Smooth muscle cell (in vitro differentiated cells): ENCODE measurements at regions not wholly inside any gene's neighbourhood (a gene's known extent, or its start where the extent isn't known, plus 50 kb on each side); places are given as distances from the start of the nearest gene placed in this dataset.

Experiments used
- DNase-seq: peaks from one replicate; lab custom pipeline; 2025; ENCODE audit not compliant: unreplicated experiment; lab: John Stamatoyannopoulos, UW
- H2AFZ ChIP-seq: fragments of 200-600 bp; sonication (generic); 2 replicates; pipeline ENCODE4 v1.6.0; 2016; ENCODE audit warnings: antibody characterized with exemption, low read depth, mild to moderate bottlenecking
- H3F3A ChIP-seq: fragments of 200-600 bp; sonication (generic); 2 replicates; pipeline ENCODE4 v1.6.0; 2017; ENCODE audit warnings: antibody characterized with exemption, low read depth
- H3K27ac ChIP-seq: fragments of 200-600 bp; sonication (generic); 2 replicates; pipeline ENCODE4 v1.5.1; 2016; ENCODE audit warnings: low read depth, mild to moderate bottlenecking
- H3K27me3 ChIP-seq: fragments of 200-600 bp; sonication (generic); 2 replicates; pipeline ENCODE4 v1.6.1; 2016; ENCODE audit warnings: low read depth, mild to moderate bottlenecking
- H3K36me3 ChIP-seq: fragments of 200-600 bp; sonication (generic); 2 replicates; pipeline ENCODE4 v1.5.1; 2016; ENCODE audit warnings: low read depth
- H3K4me1 ChIP-seq: fragments of 200-600 bp; sonication (generic); 2 replicates; pipeline ENCODE4 v1.5.1; 2016; ENCODE audit warnings: low read depth
- H3K4me2 ChIP-seq: fragments of 200-600 bp; sonication (generic); 2 replicates; pipeline ENCODE4 v1.6.0; 2016; ENCODE audit warnings: mild to moderate bottlenecking
- H3K4me3 ChIP-seq: fragments of 200-600 bp; sonication (generic); 2 replicates; pipeline ENCODE4 v1.5.1; 2016; ENCODE audit warnings: mild to moderate bottlenecking
- H3K79me2 ChIP-seq: fragments of 200-600 bp; sonication (generic); 2 replicates; pipeline ENCODE4 v1.6.0; 2016; ENCODE audit warnings: low read depth, mild to moderate bottlenecking
- H3K9ac ChIP-seq: fragments of 200-600 bp; sonication (generic); 2 replicates; pipeline ENCODE4 v1.6.0; 2016; ENCODE audit warnings: low read depth
- H3K9me3 ChIP-seq: fragments of 200-600 bp; sonication (generic); replicated peaks from 2 replicates; pipeline ENCODE4 v1.5.1; 2016; ENCODE audit warnings: low read depth
- H4K20me1 ChIP-seq: fragments of 200-600 bp; sonication (generic); 2 replicates; pipeline ENCODE4 v1.6.0; 2016; ENCODE audit warnings: low read depth
- WGBS: methylation state at CpG from one replicate; pipeline ENCODE4 v1.1.7; 2016; ENCODE audit warnings: low lambda C conversion rate; 5-methylcytosine and 5-hydroxymethylcytosine counted together
- TF ChIP-seq, protein P1 (sequence below): fragments of 200-600 bp; sonication (generic); IDR thresholded peaks from 2 replicates; pipeline ENCODE4 v1.5.1; 2017; ENCODE audit warnings: borderline replicate concordance, mild to moderate bottlenecking, antibody characterized with exemption; ENCODE audit not compliant: insufficient read depth, poor library complexity, severe bottlenecking

DNA sequence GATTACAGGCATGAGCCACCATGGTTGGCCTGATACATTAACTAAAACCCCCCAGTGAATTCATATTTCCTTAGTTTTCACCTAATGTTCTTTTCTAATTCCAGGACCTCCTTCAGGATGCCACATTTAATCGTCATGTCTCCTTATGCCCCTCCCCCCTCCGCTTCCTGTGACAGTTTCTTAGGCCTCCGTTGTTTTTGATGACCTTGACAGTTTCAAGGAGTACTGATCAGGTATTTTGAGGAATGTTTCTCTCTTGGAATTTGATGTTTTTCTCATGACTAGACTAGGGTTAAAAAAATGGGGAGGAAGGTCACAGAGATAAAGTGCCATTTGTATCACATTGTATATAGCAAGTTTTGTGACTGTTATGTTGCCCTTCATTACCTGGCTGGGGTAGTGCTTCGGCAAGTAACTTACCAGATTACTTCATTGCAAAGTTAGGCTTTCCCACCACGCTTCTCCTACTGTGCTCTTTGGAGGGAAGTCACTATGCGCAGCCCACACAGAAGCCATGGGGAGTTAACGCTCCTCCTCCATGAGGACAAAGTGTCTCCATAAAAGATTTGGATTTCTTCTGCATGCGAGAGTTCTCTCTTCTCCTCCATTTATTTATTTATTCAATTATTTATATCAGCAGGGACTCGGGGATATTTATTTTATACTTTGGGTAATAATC, 99.5 kb downstream of the NCR2 start:
- TF ChIP-seq, protein P1, sequence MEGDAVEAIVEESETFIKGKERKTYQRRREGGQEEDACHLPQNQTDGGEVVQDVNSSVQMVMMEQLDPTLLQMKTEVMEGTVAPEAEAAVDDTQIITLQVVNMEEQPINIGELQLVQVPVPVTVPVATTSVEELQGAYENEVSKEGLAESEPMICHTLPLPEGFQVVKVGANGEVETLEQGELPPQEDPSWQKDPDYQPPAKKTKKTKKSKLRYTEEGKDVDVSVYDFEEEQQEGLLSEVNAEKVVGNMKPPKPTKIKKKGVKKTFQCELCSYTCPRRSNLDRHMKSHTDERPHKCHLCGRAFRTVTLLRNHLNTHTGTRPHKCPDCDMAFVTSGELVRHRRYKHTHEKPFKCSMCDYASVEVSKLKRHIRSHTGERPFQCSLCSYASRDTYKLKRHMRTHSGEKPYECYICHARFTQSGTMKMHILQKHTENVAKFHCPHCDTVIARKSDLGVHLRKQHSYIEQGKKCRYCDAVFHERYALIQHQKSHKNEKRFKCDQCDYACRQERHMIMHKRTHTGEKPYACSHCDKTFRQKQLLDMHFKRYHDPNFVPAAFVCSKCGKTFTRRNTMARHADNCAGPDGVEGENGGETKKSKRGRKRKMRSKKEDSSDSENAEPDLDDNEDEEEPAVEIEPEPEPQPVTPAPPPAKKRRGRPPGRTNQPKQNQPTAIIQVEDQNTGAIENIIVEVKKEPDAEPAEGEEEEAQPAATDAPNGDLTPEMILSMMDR = no peak
- Histone ChIP-seq H4K20me1 (no peaks in the 10 kb centered on the region), H2AFZ (no peak overlapping the region), H3K36me3 (no peaks in the 10 kb centered on the region), H3K4me1 (no peaks in the 10 kb centered on the region), H3K4me2 (no peak overlapping the region), H3K79me2 (no peaks in the 10 kb centered on the region), H3K9ac (no peak overlapping the region), H3K9me3 (no peaks in the 10 kb centered on the region), H3F3A (no peaks in the 10 kb centered on the region), H3K4me3 (no peak overlapping the region), H3K27ac (no peak overlapping the region), H3K27me3 (no peaks in the 10 kb centered on the region)
- 79% methylated on average over 9 of the region's 9 CpGs for WGBS
- DNase-seq = no peak

DNA sequence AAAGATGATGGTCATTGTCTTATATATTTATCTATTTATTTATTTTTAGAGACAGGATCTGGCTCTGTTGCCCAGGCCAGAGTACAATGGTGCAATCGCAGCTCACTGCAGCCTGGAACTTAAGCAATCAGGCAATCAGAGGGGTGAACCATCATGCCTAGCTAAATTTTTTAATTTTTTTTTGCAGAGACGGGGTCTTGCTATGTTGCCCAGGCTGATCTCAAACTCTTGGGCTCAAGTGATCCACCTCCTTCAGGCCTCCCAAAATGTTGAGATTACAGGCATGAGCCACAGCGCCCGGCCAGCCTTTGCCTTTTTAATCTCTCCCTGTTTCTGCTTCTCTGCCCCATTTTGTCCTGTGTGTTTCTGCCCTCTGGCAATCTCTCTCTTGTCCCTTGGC, 102.2 kb downstream of the NCR2 start:
- peaks cover 15% of the 10 kb centered on the region for H3K4me1 ChIP-seq
- no peak overlapping the region for H3K4me3 ChIP-seq
- H3K27ac ChIP-seq = no peak overlapping the region
- H3K79me2 ChIP-seq = no peaks in the 10 kb centered on the region
- H3K36me3 ChIP-seq = no peaks in the 10 kb centered on the region
- H3K9me3 ChIP-seq = no peaks in the 10 kb centered on the region
- H3F3A ChIP-seq = no peaks in the 10 kb centered on the region
- H2AFZ ChIP-seq = no peak overlapping the region
- no peaks in the 10 kb centered on the region for H4K20me1 ChIP-seq
- TF ChIP-seq, protein P1 = no peak
- H3K27me3 ChIP-seq = no peaks in the 10 kb centered on the region
- 95% methylated on average over 4 of the region's 4 CpGs for WGBS
- H3K4me2 ChIP-seq = no peak overlapping the region
- DNase-seq = no peak
- no peak overlapping the region for H3K9ac ChIP-seq

DNA sequence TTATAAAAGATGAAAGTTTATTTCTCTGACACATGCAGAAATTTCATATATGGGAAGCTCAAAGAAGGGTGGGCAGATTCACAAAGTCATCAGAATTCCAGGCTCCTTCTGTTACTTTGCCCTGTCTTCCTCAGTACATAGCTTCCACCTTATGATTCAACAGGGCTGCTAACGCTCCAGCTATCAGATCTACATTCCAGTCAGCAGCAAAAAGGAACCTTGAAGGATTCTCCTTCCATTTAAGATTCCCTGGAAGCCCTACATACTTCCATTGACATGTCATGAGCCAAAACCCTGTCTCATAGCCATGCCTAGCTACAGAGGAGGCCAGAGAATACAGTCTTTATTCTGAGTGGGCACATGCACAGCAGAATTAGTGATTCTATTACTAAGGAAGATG, 103.3 kb downstream of the NCR2 start:
- Histone ChIP-seq H3K4me3 (no peak overlapping the region), H3F3A (no peaks in the 10 kb centered on the region), H3K9me3 (no peaks in the 10 kb centered on the region), H3K9ac (no peak overlapping the region), H4K20me1 (no peaks in the 10 kb centered on the region), H3K36me3 (no peaks in the 10 kb centered on the region), H3K4me1 (peaks cover 26% of the 10 kb centered on the region), H2AFZ (no peak overlapping the region), H3K4me2 (no peak overlapping the region), H3K27me3 (no peaks in the 10 kb centered on the region), H3K79me2 (no peaks in the 10 kb centered on the region), H3K27ac (no peak overlapping the region)
- WGBS = 63% methylated on average over 1 of the region's 1 CpG
- DNase-seq = no peak
- TF ChIP-seq, protein P1 = no peak
